BE2C (cell line): ENCODE measurements at regions not wholly inside any gene's neighbourhood (a gene's known extent, or its start where the extent isn't known, plus 50 kb on each side); places are given as distances from the start of the nearest gene placed in this dataset.
A peak's percentile ranks its signal among the peaks of the same experiment; 100 is the strongest.

Experiments
- DNase-seq: peaks from one replicate; pipeline ENCODE4 v3.0.0-alpha.2; 2020
- H3K27me3 ChIP-seq: fragments of 250-450 bp; sonication (Bioruptor Pico); 2 replicates; pipeline ENCODE4 v1.5.1; 2020; ENCODE audit warnings: mild to moderate bottlenecking
- H3K36me3 ChIP-seq: fragments of 250-450 bp; sonication (Bioruptor Pico); 2 replicates; pipeline ENCODE4 v1.5.1; 2020; ENCODE audit warnings: mild to moderate bottlenecking
- H3K4me1 ChIP-seq: fragments of 250-450 bp; sonication (Bioruptor Pico); 2 replicates; pipeline ENCODE4 v1.5.1; 2020
- H3K4me3 ChIP-seq: 2 replicates; pipeline ENCODE4 v1.5.1; 2011; ENCODE audit warnings: low read depth, low read length
- H3K9me3 ChIP-seq: fragments of 250-450 bp; sonication (Bioruptor Pico); 2 replicates; pipeline ENCODE4 v1.5.1; 2020
- CTCF ChIP-seq: IDR thresholded peaks from 2 replicates; pipeline ENCODE4 v1.5.1; 2012; ENCODE audit warnings: mild to moderate bottlenecking, low read depth, low read length

DNA sequence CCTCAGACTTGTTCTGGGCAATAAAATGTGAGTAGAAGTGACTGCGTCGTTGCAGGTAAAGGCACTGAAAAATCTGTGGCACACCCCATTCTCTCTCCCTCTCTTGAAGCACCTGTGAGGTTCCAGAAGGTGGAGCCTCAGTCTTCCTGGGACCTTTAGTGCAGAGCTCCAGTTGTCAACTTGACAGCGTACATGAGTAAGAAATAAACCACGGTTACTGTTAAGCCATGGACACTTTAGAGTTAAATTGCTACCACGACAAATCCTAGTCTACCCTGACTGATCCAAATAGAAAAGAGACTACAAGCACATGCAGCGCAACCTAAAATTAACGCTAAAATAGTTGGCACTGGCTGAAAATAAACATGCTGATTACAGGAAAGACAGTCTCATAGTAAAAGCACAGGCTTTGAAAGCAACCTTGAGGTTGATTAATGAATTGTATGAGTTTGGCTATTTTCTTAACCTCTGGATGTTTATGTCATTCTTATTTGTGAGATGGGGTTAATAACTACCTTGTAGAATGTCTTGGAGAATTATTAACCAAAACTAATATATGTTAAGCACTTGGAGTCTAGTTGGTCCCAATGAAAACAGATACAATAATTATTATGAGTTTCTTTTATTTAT lies 93.0 kb upstream of the PLPPR4 start:
- TF ChIP-seq CTCF, result no peak
- DNase-seq, result no peak
- H3K27me3 ChIP-seq, result no peaks in the 10 kb centered on the region
- H3K36me3 ChIP-seq, result no peaks in the 10 kb centered on the region
- H3K9me3 ChIP-seq, result no peaks in the 10 kb centered on the region
- H3K4me3 ChIP-seq, result no peak overlapping the region
- peaks cover 17% of the 10 kb centered on the region for H3K4me1 ChIP-seq

GRCh38 chr1:99173282-99173681 lies 91.0 kb upstream of the PLPPR4 start:
- no peak for TF ChIP-seq CTCF
- H3K36me3 ChIP-seq, result no peaks in the 10 kb centered on the region
- H3K9me3 ChIP-seq, result no peaks in the 10 kb centered on the region
- DNase-seq, result no peak
- peaks cover 24% of the 10 kb centered on the region for H3K4me1 ChIP-seq
- no peaks in the 10 kb centered on the region for H3K27me3 ChIP-seq
- H3K4me3 ChIP-seq, result no peak overlapping the region

DNA sequence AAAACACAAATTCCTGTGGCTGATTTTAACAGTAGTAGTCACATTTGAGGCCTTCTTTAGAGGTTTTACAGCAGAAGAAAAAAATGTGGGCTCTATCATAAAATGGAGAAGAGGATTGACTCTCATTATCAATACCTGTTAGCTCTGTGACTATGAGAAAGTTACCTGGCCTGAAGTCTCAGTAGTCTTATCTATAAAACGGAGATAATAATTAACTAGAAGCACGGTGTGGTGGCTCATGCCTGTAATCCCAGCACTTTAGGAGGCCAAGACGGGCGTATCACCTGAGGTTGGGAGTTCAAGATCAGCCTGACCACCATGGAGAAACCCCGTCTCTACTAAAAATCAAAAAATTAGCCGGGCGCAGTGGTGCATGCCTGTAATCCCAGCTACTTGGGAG lies 90.4 kb upstream of the PLPPR4 start:
- no peak for TF ChIP-seq CTCF
- Histone ChIP-seq H3K4me1 (peaks cover 24% of the 10 kb centered on the region), H3K9me3 (no peaks in the 10 kb centered on the region), H3K27me3 (no peaks in the 10 kb centered on the region), H3K36me3 (no peaks in the 10 kb centered on the region), H3K4me3 (no peak overlapping the region)
- no peak for DNase-seq

DNA sequence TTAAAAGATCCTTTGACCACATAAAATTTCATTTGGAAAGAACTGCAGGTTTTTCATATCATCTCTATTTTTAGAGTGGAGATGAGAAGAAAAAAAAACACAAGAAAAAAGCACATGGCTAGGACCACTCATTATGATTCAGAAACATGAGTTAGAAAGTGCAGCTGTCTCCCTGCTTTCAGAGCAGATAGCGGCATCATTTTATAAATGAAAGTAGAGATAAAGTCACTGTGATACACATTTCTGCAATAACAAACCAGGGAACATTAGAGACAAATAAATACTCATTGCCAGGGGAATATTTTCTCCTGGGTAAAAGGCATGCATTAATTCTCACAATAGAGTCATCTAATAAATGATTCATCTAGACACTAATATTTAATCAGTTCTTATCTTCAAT lies 87.5 kb upstream of the PLPPR4 start:
- H3K36me3 ChIP-seq, result no peaks in the 10 kb centered on the region
- H3K27me3 ChIP-seq, result no peaks in the 10 kb centered on the region
- H3K4me3 ChIP-seq, result no peak overlapping the region
- peaks cover 29% of the 10 kb centered on the region for H3K4me1 ChIP-seq
- H3K9me3 ChIP-seq, result no peaks in the 10 kb centered on the region
- TF ChIP-seq CTCF, result no peak
- DNase-seq, result no peak

DNA sequence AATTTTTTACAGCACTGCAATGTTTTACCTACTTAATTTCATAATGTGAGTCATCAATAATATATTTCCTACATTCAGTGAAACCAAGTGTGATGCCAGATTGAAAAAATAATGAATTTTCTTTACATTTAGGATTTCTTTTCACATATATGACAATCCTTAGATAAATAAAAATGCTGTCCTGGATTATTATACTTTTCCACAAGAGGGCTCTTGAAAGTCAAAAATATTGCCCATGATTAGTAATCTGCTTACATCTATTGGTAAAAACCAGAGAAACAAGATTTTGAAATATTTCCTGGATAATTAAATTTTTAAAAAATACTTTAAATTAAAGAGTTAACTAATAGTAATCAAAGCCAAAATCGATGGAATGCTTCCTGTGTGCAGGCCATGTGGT lies 86.8 kb upstream of the PLPPR4 start:
- peak; percentile 26 for TF ChIP-seq CTCF
- H3K36me3 ChIP-seq, result no peaks in the 10 kb centered on the region
- H3K4me1 ChIP-seq, result peaks cover 32% of the 10 kb centered on the region
- H3K4me3 ChIP-seq, result no peak overlapping the region
- H3K27me3 ChIP-seq, result no peaks in the 10 kb centered on the region
- no peaks in the 10 kb centered on the region for H3K9me3 ChIP-seq
- no peak for DNase-seq

DNA sequence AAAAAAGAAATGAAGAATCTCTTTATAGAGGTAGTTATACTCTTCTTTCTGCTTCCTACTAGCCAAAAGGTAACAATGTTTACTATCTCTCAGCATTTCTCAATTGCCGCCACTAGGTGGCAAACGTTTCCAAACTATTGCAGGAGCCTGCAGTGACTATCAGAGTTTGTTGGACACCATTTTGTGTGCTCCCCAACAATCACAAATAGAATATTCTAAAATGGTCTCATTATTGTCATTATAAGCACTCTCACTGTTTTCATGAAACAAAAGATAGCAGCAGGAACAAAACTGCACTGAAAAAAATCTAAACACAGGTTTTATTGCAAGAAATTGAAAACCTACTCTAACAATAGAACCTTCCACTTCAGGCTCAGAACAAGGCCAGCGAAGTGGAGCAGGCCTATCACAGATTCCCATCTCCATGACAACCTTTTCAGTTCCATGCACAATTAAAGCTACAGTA lies 83.9 kb upstream of the PLPPR4 start:
- Histone ChIP-seq H3K4me1 (peaks cover 39% of the 10 kb centered on the region), H3K4me3 (peak overlapping the region; percentile 33), H3K36me3 (no peaks in the 10 kb centered on the region), H3K27me3 (no peaks in the 10 kb centered on the region), H3K9me3 (no peaks in the 10 kb centered on the region)
- DNase-seq, result peak; percentile 83
- peak; percentile 85 for TF ChIP-seq CTCF
